ENCODE measurements at regions not wholly inside any gene's neighbourhood (a gene's known extent, or its start where the extent isn't known, plus 50 kb on each side); places are given as distances from the start of the nearest gene placed in this dataset.

- no peak overlapping the region for H3K27ac ChIP-seq
- H3K4me3 ChIP-seq = no peak overlapping the region
- H3K9me3 ChIP-seq = no peaks in the 10 kb centered on the region
- no peaks in the 10 kb centered on the region for H3K27me3 ChIP-seq
- no peak for DNase-seq (ENCODE audit: extremely low spot score in 2 of 2)
- intact Hi-C loops (cut with DNase I) = no loop called here
- no peak for TF ChIP-seq CTCF (IDR thresholded peaks at IDR 0.05)
- TF ChIP-seq POLR2A (IDR thresholded peaks at IDR 0.05) = no peak
- no peaks in the 10 kb centered on the region for H3K4me1 ChIP-seq
- H3K36me3 ChIP-seq = no peaks in the 10 kb centered on the region
Observed at GRCh38 chr5:60516688-60517087, 183.3 kb downstream of the DEPDC1B start.

GRCh38 chr5:60514152-60514551 lies 185.8 kb downstream of the DEPDC1B start:
- H3K27me3 ChIP-seq = no peaks in the 10 kb centered on the region

GRCh38 chr5:60512117-60512516 lies 187.8 kb downstream of the DEPDC1B start:
- Histone ChIP-seq H3K4me1 (no peaks in the 10 kb centered on the region), H3K9me3 (no peaks in the 10 kb centered on the region), H3K27me3 (no peaks in the 10 kb centered on the region), H3K27ac (no peak overlapping the region), H3K36me3 (no peaks in the 10 kb centered on the region), H3K4me3 (no peak overlapping the region)
- no peak for TF ChIP-seq POLR2A (IDR thresholded peaks at IDR 0.05)
- TF ChIP-seq POLR2AphosphoS5 (IDR thresholded peaks at IDR 0.05; ENCODE audit: insufficient read depth in 1 of 2, low read depth in 1 of 2) = no peak
- no peak for TF ChIP-seq CTCF (IDR thresholded peaks at IDR 0.05)
- intact Hi-C loops (cut with DNase I) = no loop called here
- no peak for DNase-seq (ENCODE audit: extremely low spot score in 2 of 2)

More at GRCh38 chr5:60514152-60514551, 185.8 kb downstream of the DEPDC1B start:
- DNase-seq (ENCODE audit: extremely low spot score in 2 of 2) = no peak
- intact Hi-C loops (cut with DNase I) = no loop called here
- no peak overlapping the region for H3K27ac ChIP-seq
- H3K4me1 ChIP-seq = no peaks in the 10 kb centered on the region
- no peaks in the 10 kb centered on the region for H3K36me3 ChIP-seq
- no peak for TF ChIP-seq CTCF (IDR thresholded peaks at IDR 0.05)
- no peak for TF ChIP-seq POLR2AphosphoS5 (IDR thresholded peaks at IDR 0.05; ENCODE audit: insufficient read depth in 1 of 2, low read depth in 1 of 2)
- TF ChIP-seq POLR2A (IDR thresholded peaks at IDR 0.05) = no peak
- H3K9me3 ChIP-seq = no peaks in the 10 kb centered on the region
- H3K4me3 ChIP-seq = no peak overlapping the region

- intact Hi-C loops (cut with DNase I) = no loop called here
- no peaks in the 10 kb centered on the region for H3K9me3 ChIP-seq
Observed at GRCh38 chr5:60510663-60511062, 189.3 kb downstream of the DEPDC1B start.

GRCh38 chr5:60510049-60510448 lies 189.9 kb downstream of the DEPDC1B start:
- intact Hi-C loops (cut with DNase I) = no loop called here
- Histone ChIP-seq H3K4me3 (no peak overlapping the region), H3K4me1 (no peaks in the 10 kb centered on the region), H3K27me3 (no peaks in the 10 kb centered on the region), H3K9me3 (no peaks in the 10 kb centered on the region), H3K27ac (no peak overlapping the region), H3K36me3 (no peaks in the 10 kb centered on the region)
- DNase-seq (ENCODE audit: extremely low spot score in 2 of 2) = no peak
- TF ChIP-seq POLR2A (IDR thresholded peaks at IDR 0.05) (no peak), CTCF (IDR thresholded peaks at IDR 0.05) (no peak), POLR2AphosphoS5 (IDR thresholded peaks at IDR 0.05; ENCODE audit: insufficient read depth in 1 of 2, low read depth in 1 of 2) (no peak)

More at GRCh38 chr5:60510663-60511062, 189.3 kb downstream of the DEPDC1B start:
- Histone ChIP-seq H3K36me3 (no peaks in the 10 kb centered on the region), H3K27me3 (no peaks in the 10 kb centered on the region), H3K4me1 (no peaks in the 10 kb centered on the region), H3K27ac (no peak overlapping the region), H3K4me3 (no peak overlapping the region)
- DNase-seq (ENCODE audit: extremely low spot score in 2 of 2) = no peak
- TF ChIP-seq CTCF (IDR thresholded peaks at IDR 0.05) (no peak), POLR2AphosphoS5 (IDR thresholded peaks at IDR 0.05; ENCODE audit: insufficient read depth in 1 of 2, low read depth in 1 of 2) (no peak), POLR2A (IDR thresholded peaks at IDR 0.05) (no peak)
